ENCODE measurements at regions not wholly inside any gene's neighbourhood (a gene's known extent, or its start where the extent isn't known, plus 50 kb on each side); places are given as distances from the start of the nearest gene placed in this dataset.

DNA sequence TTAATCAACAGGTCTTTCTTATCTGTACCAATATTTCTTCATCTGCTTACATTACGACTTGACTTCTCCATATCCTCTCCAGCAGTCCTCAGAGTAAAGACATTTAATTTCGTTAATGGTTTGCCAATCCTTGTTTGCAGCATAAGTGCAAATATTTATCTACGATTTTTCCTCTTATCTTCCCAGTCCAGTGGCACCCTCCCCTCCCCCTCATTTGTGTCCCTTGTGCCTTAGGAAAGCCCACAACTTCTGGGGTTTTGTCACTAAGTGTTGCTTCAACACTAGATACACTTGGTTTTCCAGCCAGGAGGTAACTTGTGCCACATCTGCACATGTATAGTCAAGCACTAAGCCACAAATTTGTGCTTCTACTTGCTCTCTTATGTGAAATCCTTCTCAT is 327.2 kb downstream of the CBLN4 start:
- H3K36me3 Mint-ChIP-seq: no peaks in the 10 kb centered on the region
- POLR2A ChIA-PET: no interaction called here

DNA sequence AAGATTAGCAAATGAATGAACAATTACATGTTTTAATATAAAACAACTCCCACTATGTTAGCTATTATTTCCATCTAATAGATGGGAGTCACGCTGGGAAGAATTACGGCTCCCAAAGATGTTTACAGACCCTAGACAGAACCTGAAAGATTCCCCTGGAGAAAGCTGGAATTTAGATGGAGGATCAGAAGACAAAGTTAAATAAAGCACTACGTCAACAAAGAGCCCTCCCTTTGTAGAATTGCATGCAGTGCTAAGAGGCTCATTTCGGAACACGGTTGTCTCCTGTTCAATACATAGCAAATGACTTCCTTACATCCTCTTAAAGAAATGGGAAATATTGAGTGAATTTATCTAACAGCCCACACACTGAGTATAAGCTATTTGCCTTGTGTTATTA is 328.3 kb downstream of the CBLN4 start:
- DNase-seq: no peak
- no peaks in the 10 kb centered on the region for H3K4me1 Mint-ChIP-seq
- no peak overlapping the region for H3K4me3 Mint-ChIP-seq
- H3K27me3 Mint-ChIP-seq: no peaks in the 10 kb centered on the region
- no peak overlapping the region for H3K27ac Mint-ChIP-seq
- H3K27me3 ChIP-seq (ENCODE audit: insufficient read depth, low read length, poor library complexity, severe bottlenecking): no peaks in the 10 kb centered on the region
- peaks cover 0 to 19% (median 8%) of the 10 kb centered on the region in 5 donors for H3K9me3 Mint-ChIP-seq
- no peak overlapping the region for H3K27ac ChIP-seq (ENCODE audit: low read depth, low read length)
- H3K4me1 ChIP-seq (ENCODE audit: insufficient read depth, low read length): no peaks in the 10 kb centered on the region
- no peaks in the 10 kb centered on the region for H3K36me3 ChIP-seq (ENCODE audit: insufficient read depth, low read length)
- ChIA-PET CTCF (no interaction called here), POLR2A (no interaction called here)
- no peaks in the 10 kb centered on the region for H3K9me3 ChIP-seq (ENCODE audit: low read length)
- no peaks in the 10 kb centered on the region for H3K36me3 Mint-ChIP-seq
- H3K4me3 ChIP-seq (ENCODE audit: low read length): no peak overlapping the region

More for the DNA sequence above, 327.2 kb downstream of the CBLN4 start:
- Mint-ChIP-seq H3K4me3 (no peak overlapping the region), H3K27me3 (no peaks in the 10 kb centered on the region), H3K9me3 (peaks cover 0 to 18% (median 8%) of the 10 kb centered on the region in 5 donors), H3K27ac (no peak overlapping the region), H3K4me1 (no peaks in the 10 kb centered on the region)
- no peak for DNase-seq
- Histone ChIP-seq H3K4me1 (ENCODE audit: insufficient read depth, low read length) (no peaks in the 10 kb centered on the region), H3K9me3 (ENCODE audit: low read length) (no peaks in the 10 kb centered on the region), H3K27ac (ENCODE audit: low read depth, low read length) (no peak overlapping the region), H3K36me3 (ENCODE audit: insufficient read depth, low read length) (no peaks in the 10 kb centered on the region), H3K4me3 (ENCODE audit: low read length) (no peak overlapping the region), H3K27me3 (ENCODE audit: insufficient read depth, low read length, poor library complexity, severe bottlenecking) (no peaks in the 10 kb centered on the region)
- CTCF ChIA-PET: no interaction called here

DNA sequence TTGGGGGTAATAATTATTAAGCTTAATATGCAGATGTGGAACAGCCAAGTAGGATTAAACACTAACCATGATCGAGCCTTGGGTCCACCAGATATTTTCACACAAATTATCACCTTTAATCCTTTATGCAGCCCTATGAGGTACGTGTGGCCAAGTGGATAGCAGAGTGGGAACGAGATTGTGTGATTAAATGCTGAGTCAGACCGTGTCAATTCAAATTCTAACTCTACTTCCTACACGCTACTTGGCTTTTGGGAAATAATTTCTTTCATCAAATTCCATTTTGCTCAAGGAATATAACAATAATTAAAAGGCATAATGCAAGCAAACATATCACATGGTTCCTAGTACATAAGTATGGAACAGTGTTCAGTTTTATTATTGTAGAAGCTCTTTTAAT is 329.2 kb downstream of the CBLN4 start:
- CTCF ChIA-PET: no interaction called here
- POLR2A ChIA-PET: no interaction called here
- no peaks in the 10 kb centered on the region for H3K27me3 Mint-ChIP-seq
- Histone ChIP-seq H3K36me3 (ENCODE audit: insufficient read depth, low read length) (no peaks in the 10 kb centered on the region), H3K4me1 (ENCODE audit: insufficient read depth, low read length) (no peaks in the 10 kb centered on the region), H3K27me3 (ENCODE audit: insufficient read depth, low read length, poor library complexity, severe bottlenecking) (no peaks in the 10 kb centered on the region), H3K27ac (ENCODE audit: low read depth, low read length) (no peak overlapping the region), H3K9me3 (ENCODE audit: low read length) (no peaks in the 10 kb centered on the region), H3K4me3 (ENCODE audit: low read length) (no peak overlapping the region)
- H3K36me3 Mint-ChIP-seq: no peaks in the 10 kb centered on the region
- H3K4me3 Mint-ChIP-seq: no peak overlapping the region
- H3K4me1 Mint-ChIP-seq: no peaks in the 10 kb centered on the region
- peaks cover 0 to 19% (median 8%) of the 10 kb centered on the region in 5 donors for H3K9me3 Mint-ChIP-seq
- H3K27ac Mint-ChIP-seq: no peak overlapping the region
- no peak for DNase-seq

DNA sequence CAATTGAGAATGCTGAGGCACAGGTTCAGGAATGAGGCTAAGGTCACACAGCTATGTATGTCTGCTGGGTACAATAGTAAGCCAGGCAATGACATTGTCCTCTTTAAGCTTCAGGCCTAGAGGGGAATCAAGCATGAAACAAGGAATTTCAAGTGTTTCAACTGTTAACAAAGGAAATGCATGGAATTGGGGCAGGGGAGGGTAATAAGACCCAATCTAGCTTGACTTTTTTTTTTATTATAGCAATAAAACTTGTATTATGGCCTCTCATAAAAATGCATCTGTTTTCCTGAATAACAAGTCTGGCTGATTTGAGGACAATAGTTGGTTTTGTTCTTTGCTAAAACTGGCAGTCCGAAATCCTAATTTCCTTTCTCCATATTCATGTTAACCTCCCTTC is 336.7 kb downstream of the CBLN4 start:
- Mint-ChIP-seq H3K9me3 (peaks cover 3 to 9% (median 7%) of the 10 kb centered on the region in 5 donors), H3K27me3 (no peaks in the 10 kb centered on the region), H3K4me1 (no peaks in the 10 kb centered on the region), H3K27ac (no peak overlapping the region), H3K36me3 (no peaks in the 10 kb centered on the region), H3K4me3 (no peak overlapping the region)
- POLR2A ChIA-PET: no interaction called here
- DNase-seq: no peak
- CTCF ChIA-PET: no interaction called here
- H3K4me1 ChIP-seq (ENCODE audit: insufficient read depth, low read length): no peaks in the 10 kb centered on the region
- H3K4me3 ChIP-seq (ENCODE audit: low read length): no peak overlapping the region
- H3K27me3 ChIP-seq (ENCODE audit: insufficient read depth, low read length, poor library complexity, severe bottlenecking): no peaks in the 10 kb centered on the region
- H3K36me3 ChIP-seq (ENCODE audit: insufficient read depth, low read length): no peaks in the 10 kb centered on the region
- no peak overlapping the region for H3K27ac ChIP-seq (ENCODE audit: low read depth, low read length)
- H3K9me3 ChIP-seq (ENCODE audit: low read length): no peaks in the 10 kb centered on the region

DNA sequence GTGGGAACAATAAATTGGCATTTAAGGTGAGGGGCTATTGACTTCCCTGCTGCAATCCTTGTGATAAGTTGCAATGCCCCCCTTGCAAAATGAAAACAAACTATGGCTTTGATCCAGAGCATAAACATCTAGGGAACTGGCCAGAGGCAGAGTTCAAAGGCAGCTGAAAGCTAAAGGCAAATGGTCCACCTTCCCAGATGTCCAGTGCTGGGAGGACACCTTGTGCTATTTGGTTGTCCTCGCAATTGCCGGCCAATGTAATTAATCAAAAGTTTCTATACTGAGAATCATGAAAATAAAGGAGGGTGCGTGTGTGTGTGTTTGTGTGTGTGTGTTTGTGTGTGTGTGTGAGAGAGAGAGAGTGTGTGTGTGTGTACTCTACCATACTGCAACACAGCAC is 337.4 kb downstream of the CBLN4 start:
- Histone ChIP-seq H3K36me3 (ENCODE audit: insufficient read depth, low read length) (no peaks in the 10 kb centered on the region), H3K27me3 (ENCODE audit: insufficient read depth, low read length, poor library complexity, severe bottlenecking) (no peaks in the 10 kb centered on the region), H3K9me3 (ENCODE audit: low read length) (no peaks in the 10 kb centered on the region), H3K27ac (ENCODE audit: low read depth, low read length) (no peak overlapping the region), H3K4me1 (ENCODE audit: insufficient read depth, low read length) (no peaks in the 10 kb centered on the region), H3K4me3 (ENCODE audit: low read length) (no peak overlapping the region)
- H3K4me3 Mint-ChIP-seq: no peak overlapping the region
- H3K36me3 Mint-ChIP-seq: no peaks in the 10 kb centered on the region
- H3K27ac Mint-ChIP-seq: no peak overlapping the region
- no peak for DNase-seq
- H3K27me3 Mint-ChIP-seq: no peaks in the 10 kb centered on the region
- ChIA-PET POLR2A (no interaction called here), CTCF (no interaction called here)
- H3K9me3 Mint-ChIP-seq: peaks cover 0 to 10% (median 7%) of the 10 kb centered on the region in 5 donors
- H3K4me1 Mint-ChIP-seq: no peaks in the 10 kb centered on the region

DNA sequence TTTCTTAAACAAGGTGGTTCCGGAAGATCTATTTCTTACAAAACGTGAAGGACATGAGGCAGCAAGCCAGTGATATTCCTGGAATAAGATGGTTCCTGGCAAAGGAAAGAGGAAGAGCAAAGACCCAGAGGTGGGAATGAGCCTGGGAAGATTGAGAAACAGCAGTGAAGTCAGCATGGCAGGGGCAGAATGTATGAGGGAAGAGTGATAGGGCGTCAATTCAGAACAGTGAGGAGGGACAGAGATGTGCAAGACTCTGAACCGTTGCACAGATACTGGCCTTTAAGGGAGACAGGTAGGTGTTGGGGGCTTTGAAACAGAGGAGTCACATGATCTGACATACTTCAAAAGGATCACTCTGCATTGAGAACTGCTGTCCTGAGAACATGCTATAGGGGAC is 338.3 kb downstream of the CBLN4 start:
- H3K27me3 Mint-ChIP-seq: no peaks in the 10 kb centered on the region
- H3K36me3 Mint-ChIP-seq: no peaks in the 10 kb centered on the region
- no peaks in the 10 kb centered on the region for H3K27me3 ChIP-seq (ENCODE audit: insufficient read depth, low read length, poor library complexity, severe bottlenecking)
- H3K4me1 Mint-ChIP-seq: no peaks in the 10 kb centered on the region
- no peak overlapping the region for H3K4me3 Mint-ChIP-seq
- H3K4me1 ChIP-seq (ENCODE audit: insufficient read depth, low read length): no peaks in the 10 kb centered on the region
- no peak overlapping the region for H3K27ac Mint-ChIP-seq
- H3K9me3 Mint-ChIP-seq: peaks cover 1 to 10% (median 7%) of the 10 kb centered on the region in 5 donors
- no peak overlapping the region for H3K4me3 ChIP-seq (ENCODE audit: low read length)
- no peaks in the 10 kb centered on the region for H3K36me3 ChIP-seq (ENCODE audit: insufficient read depth, low read length)
- no peaks in the 10 kb centered on the region for H3K9me3 ChIP-seq (ENCODE audit: low read length)
- ChIA-PET POLR2A (no interaction called here), CTCF (no interaction called here)
- no peak overlapping the region for H3K27ac ChIP-seq (ENCODE audit: low read depth, low read length)
- no peak for DNase-seq

DNA sequence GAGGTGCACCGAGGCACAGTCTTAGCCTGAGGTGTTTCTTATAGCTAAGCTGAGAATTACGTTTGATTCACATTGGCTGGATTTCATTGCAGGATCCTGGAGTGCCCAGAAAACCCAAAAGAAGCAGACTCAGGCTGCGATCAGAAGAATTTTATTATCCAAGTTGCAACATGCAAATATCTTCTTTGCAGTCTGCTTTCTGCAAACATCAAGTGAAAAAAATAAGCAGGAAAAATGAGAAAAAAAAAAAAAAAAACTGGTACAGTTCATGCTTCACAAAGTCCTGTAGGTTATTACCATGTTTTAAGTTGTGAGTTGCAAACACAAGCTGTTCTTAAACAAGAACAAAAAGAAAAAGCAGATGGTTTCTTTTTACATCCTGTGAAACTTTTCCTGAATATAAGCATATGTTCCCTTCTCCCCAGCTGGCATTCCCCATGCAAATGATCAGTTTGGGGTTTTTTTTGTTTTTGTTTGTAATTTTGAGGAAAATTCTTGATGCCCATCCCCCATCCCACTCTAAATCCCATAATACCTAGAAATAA is 349.0 kb downstream of the CBLN4 start:
- Histone ChIP-seq H3K27me3 (ENCODE audit: insufficient read depth, low read length, poor library complexity, severe bottlenecking) (no peaks in the 10 kb centered on the region), H3K36me3 (ENCODE audit: insufficient read depth, low read length) (no peaks in the 10 kb centered on the region), H3K27ac (ENCODE audit: low read depth, low read length) (no peak overlapping the region), H3K9me3 (ENCODE audit: low read length) (no peaks in the 10 kb centered on the region), H3K4me3 (ENCODE audit: low read length) (no peak overlapping the region), H3K4me1 (ENCODE audit: insufficient read depth, low read length) (no peaks in the 10 kb centered on the region)
- Mint-ChIP-seq H3K36me3 (no peaks in the 10 kb centered on the region), H3K4me1 (no peaks in the 10 kb centered on the region), H3K9me3 (peaks cover 3 to 16% (median 6%) of the 10 kb centered on the region in 5 donors), H3K27ac (no peak overlapping the region), H3K4me3 (no peak overlapping the region), H3K27me3 (no peaks in the 10 kb centered on the region)
- CTCF ChIA-PET: no interaction called here
- no peak for DNase-seq
- POLR2A ChIA-PET: no interaction called here

DNA sequence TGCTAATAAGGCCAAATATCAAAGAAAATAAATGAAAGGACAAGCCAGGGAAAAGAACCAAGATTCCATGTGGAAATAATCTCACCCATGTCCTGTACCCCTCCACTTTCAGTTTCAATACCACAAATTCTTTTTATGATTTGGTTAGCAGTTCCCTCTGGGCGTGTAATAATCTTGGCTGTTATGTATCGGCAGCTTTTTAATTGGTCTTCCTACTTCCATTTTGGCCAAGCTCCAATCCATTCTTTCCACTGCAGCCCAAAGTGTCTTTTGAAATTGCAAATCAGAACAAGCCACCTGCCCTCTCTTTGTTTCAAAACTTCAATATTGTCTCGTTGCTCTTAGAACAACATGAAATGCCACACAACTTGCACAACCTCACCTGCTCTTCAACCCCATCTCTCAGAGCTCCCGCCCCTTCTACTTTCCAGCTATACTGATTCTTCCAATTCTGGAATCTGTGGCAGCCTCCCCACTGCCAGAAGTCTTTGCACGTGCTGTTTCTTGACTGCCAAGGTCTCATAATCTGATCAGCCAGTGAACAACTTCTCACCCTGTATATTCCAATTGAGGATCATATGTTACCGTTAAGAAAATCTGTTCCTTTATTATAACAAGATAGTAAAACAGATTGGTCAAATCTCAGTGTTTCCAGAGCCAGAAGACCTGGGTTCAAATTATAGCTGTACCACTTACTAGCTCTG is 354.5 kb downstream of the CBLN4 start:
- Histone ChIP-seq H3K27me3 (ENCODE audit: insufficient read depth, low read length, poor library complexity, severe bottlenecking) (no peaks in the 10 kb centered on the region), H3K36me3 (ENCODE audit: insufficient read depth, low read length) (no peaks in the 10 kb centered on the region), H3K9me3 (ENCODE audit: low read length) (no peaks in the 10 kb centered on the region), H3K4me1 (ENCODE audit: insufficient read depth, low read length) (no peaks in the 10 kb centered on the region), H3K27ac (ENCODE audit: low read depth, low read length) (no peak overlapping the region), H3K4me3 (ENCODE audit: low read length) (no peak overlapping the region)
- H3K36me3 Mint-ChIP-seq: no peaks in the 10 kb centered on the region
- no peaks in the 10 kb centered on the region for H3K4me1 Mint-ChIP-seq
- no peak overlapping the region for H3K4me3 Mint-ChIP-seq
- H3K27me3 Mint-ChIP-seq: no peaks in the 10 kb centered on the region
- DNase-seq: no peak
- POLR2A ChIA-PET: no interaction called here
- CTCF ChIA-PET: no interaction called here
- H3K9me3 Mint-ChIP-seq: peaks cover 6 to 23% (median 13%) of the 10 kb centered on the region in 5 donors
- no peak overlapping the region for H3K27ac Mint-ChIP-seq

Measured in CD8-positive, alpha-beta memory T cell (primary cell).